WTC11 (cell line): ENCODE measurements at regions not wholly inside any gene's neighbourhood (a gene's known extent, or its start where the extent isn't known, plus 50 kb on each side); places are given as distances from the start of the nearest gene placed in this dataset.

Experiments
- CBFB ChIP-seq: sonication (generic); formaldehyde crosslinking; IDR thresholded peaks from 2 replicates; pipeline ENCODE4 v1.8.1; 2022; ENCODE audit warnings: mild to moderate bottlenecking, low read depth, missing genetic modification reagents
- FOXP1 ChIP-seq: sonication (generic); formaldehyde crosslinking; IDR thresholded peaks from 2 replicates; pipeline ENCODE4 v1.8.0; 2022; ENCODE audit warnings: missing genetic modification reagents, mild to moderate bottlenecking, moderate library complexity, borderline replicate concordance
- ZNF263 ChIP-seq: sonication (generic); formaldehyde crosslinking; IDR thresholded peaks from 2 replicates; pipeline ENCODE4 v1.8.1; 2022; ENCODE audit warnings: low read depth, mild to moderate bottlenecking, moderate library complexity, missing genetic modification reagents
- TF ChIP-seq, protein P1 (sequence below): sonication (generic); formaldehyde crosslinking; IDR thresholded peaks from 2 replicates; pipeline ENCODE4 v1.8.1; 2022; ENCODE audit warnings: low read depth, missing genetic modification reagents, borderline replicate concordance
- TF ChIP-seq, protein P2 (sequence below): fragments of 200-600 bp; IDR thresholded peaks from 2 replicates; pipeline ENCODE4 v1.8.0; 2022; ENCODE audit warnings: antibody characterized with exemption
- TF ChIP-seq, protein P3 (sequence below): sonication (generic); formaldehyde crosslinking; IDR thresholded peaks from 2 replicates; pipeline ENCODE4 v1.8.1; 2022; ENCODE audit warnings: low read depth, mild to moderate bottlenecking, moderate library complexity, missing genetic modification reagents, borderline replicate concordance
- TF ChIP-seq, protein P4 (sequence below): sonication (generic); formaldehyde crosslinking; IDR thresholded peaks from 2 replicates; pipeline ENCODE4 v1.8.1; 2023; ENCODE audit warnings: mild to moderate bottlenecking, missing genetic modification reagents, moderate library complexity

DNA sequence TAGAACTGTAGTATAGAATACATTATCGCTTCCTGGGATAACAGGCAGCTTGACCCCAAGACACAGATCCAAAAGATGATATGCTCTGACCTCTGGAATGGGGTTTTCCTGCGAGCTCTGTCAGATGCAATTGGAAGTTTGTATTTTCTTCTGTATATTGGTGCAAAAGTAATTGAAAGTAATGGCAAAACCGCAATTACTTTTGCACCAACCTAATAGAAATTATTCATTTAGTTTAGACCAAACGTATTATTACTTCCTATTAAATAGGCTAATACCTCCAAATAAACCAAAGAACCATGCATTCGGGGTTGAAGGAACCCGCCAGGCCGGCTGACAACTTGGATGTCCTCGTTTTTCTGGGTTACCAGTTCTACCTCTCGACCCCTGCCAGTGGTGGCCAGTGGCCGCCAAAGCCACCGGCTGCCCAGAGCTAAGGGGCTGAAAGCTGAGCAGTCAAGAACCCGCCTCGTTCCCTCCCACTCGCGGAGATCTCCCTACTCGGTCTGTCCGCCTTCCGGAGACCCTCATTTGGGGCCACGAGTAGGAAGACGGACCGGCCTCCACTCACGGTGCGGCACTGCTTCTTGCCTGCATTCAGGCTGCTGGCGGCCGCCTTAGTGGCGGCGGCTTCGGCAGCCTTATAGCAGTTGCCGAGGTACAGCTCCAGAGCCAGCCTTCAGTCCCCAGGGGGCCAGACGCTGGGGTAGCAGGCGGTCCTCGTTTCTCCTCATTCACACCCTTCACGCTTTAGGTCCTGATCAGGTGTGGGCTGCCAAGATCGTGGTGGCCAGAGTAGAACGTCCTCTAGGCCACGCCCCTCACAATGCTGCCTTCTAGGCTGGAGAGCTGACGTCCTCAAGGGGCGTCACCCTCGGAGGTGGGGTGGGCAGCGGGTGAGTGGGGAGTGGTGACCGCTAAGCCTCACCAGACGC lies 121.9 kb downstream of the RBMX2 start:
- TF ChIP-seq FOXP1 (CRISPR knock-in tag), result no peak
- TF ChIP-seq, protein P1, sequence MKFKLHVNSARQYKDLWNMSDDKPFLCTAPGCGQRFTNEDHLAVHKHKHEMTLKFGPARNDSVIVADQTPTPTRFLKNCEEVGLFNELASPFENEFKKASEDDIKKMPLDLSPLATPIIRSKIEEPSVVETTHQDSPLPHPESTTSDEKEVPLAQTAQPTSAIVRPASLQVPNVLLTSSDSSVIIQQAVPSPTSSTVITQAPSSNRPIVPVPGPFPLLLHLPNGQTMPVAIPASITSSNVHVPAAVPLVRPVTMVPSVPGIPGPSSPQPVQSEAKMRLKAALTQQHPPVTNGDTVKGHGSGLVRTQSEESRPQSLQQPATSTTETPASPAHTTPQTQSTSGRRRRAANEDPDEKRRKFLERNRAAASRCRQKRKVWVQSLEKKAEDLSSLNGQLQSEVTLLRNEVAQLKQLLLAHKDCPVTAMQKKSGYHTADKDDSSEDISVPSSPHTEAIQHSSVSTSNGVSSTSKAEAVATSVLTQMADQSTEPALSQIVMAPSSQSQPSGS (CRISPR knock-in tag), result no peak
- TF ChIP-seq, protein P2, sequence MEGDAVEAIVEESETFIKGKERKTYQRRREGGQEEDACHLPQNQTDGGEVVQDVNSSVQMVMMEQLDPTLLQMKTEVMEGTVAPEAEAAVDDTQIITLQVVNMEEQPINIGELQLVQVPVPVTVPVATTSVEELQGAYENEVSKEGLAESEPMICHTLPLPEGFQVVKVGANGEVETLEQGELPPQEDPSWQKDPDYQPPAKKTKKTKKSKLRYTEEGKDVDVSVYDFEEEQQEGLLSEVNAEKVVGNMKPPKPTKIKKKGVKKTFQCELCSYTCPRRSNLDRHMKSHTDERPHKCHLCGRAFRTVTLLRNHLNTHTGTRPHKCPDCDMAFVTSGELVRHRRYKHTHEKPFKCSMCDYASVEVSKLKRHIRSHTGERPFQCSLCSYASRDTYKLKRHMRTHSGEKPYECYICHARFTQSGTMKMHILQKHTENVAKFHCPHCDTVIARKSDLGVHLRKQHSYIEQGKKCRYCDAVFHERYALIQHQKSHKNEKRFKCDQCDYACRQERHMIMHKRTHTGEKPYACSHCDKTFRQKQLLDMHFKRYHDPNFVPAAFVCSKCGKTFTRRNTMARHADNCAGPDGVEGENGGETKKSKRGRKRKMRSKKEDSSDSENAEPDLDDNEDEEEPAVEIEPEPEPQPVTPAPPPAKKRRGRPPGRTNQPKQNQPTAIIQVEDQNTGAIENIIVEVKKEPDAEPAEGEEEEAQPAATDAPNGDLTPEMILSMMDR, result no peak
- no peak for TF ChIP-seq ZNF263 (CRISPR knock-in tag)
- TF ChIP-seq CBFB (CRISPR knock-in tag), result no peak
- TF ChIP-seq, protein P3, sequence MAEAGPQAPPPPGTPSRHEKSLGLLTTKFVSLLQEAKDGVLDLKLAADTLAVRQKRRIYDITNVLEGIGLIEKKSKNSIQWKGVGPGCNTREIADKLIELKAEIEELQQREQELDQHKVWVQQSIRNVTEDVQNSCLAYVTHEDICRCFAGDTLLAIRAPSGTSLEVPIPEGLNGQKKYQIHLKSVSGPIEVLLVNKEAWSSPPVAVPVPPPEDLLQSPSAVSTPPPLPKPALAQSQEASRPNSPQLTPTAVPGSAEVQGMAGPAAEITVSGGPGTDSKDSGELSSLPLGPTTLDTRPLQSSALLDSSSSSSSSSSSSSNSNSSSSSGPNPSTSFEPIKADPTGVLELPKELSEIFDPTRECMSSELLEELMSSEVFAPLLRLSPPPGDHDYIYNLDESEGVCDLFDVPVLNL, result no peak
- TF ChIP-seq, protein P4, sequence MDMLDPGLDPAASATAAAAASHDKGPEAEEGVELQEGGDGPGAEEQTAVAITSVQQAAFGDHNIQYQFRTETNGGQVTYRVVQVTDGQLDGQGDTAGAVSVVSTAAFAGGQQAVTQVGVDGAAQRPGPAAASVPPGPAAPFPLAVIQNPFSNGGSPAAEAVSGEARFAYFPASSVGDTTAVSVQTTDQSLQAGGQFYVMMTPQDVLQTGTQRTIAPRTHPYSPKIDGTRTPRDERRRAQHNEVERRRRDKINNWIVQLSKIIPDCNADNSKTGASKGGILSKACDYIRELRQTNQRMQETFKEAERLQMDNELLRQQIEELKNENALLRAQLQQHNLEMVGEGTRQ (CRISPR knock-in tag), result no peak
